ENCODE measurements at regions not wholly inside any gene's neighbourhood (a gene's known extent, or its start where the extent isn't known, plus 50 kb on each side); places are given as distances from the start of the nearest gene placed in this dataset.

DNA sequence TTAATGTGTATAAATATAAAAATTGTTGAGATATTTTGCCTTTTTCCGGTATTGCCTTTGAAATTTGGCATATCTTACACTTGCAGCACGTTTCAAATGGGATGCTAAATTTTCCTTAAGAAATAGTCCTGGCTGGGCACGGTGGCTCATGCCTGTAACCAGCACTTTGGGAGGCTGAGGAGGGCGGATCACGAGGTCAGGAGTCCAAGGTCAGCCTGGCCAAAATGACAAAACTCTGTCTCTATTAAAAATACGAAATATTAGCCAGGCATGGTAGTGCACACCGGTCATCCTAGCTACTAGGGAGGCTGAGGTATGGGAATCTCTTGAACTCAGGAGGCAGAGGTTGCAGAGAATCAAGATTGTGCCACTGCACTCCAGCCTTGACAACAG lies 220.2 kb downstream of the PTEN start:
- DNase-seq: no peak

DNA sequence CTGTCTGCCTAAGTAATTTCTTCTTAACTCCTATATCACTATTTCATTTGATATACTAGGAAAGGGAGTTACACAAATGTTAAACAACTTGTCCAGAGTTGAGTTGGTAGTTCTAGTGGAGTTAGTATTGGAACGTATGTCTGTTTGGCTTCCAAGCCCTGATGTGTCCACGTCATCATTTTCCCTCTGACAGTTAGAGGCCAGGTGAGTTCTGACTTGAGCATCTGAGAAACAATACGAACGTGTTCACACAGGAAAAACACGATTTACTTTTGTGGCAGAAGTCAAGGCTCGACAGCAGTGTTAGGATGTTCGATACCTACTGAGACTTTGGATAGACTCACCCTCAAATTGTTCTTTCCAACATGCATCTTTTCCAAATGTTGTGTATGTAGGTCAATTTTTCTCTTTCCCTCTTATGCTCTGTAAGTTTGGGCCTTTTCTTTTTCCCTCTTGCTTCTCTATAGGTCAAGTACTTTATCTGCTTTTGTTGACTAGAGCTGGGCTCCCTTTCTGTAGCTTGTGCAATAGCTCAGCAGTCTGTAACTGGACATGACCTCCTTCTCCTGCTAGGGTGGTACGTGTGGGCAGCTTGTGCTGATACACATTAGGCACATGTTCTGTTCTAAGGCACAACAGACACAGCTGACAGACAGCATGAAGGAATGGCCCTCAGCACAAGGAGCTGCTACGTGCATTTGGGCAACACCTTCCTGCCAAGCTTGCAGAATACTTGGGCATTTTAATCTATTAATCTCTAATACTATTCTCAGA lies 222.9 kb downstream of the PTEN start:
- DNase-seq: no peak

DNA sequence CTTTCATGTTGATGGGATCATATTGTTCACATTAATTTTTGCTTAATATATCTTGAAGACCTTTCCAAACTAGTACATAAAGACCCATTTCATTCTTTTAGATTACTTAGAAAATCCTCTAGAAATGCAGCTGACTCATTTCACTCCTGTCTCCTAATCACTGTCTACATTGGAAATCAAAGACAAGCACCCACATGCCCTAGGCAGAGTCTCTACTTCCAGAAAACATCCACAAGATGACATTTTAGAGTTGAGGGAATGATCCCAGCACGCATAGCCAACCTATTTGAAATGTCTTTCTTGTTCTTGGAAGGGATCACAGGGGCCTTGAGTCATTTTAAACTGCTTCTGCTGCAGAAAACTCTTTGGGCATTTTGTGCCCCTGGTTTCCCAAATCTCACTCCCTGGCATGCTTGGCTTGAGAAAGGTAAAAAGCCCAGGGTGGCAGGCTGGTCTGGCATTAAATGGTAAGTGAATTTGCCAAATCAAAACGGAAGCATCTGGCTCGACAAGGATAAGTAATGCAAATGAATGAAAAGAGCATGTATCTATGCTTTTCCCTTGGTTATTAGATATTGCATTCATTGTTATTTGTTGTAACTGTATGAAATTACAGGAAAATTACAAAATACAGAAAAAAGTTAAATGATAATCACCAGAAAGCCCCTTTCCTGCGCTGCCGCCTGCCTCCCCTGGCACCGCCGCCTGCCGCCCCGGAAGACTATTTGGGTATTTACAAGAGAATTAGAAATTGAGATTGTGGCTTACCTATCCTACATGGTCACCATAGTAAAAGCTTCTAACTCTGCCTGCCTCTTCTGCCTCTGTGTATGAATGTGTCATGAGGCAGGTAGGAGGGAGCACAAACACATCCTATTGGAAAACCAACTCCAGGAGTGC lies 225.3 kb downstream of the PTEN start:
- DNase-seq: peak in 1 of 2 experiments; percentile 64

DNA sequence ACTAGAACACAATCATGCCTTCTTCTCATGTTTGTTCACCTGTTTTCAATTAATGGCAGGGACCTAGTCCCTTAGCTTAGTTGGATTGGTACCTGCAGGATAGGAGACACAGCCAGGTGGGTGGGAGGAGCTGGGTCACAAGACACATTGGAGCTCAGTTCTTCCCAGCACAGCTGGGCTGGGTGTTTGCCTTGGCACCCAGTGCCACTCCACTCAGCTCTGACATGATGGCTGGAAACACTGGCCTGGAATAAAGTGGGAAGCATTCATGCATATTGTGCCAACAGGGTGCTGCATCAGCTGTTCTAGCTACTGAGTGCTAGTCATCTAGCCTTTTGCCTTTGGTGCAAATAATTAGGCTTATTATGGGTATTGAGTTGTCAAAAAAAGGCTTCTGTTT lies 226.1 kb downstream of the PTEN start:
- peak; percentile 4 to 82 for DNase-seq

DNA sequence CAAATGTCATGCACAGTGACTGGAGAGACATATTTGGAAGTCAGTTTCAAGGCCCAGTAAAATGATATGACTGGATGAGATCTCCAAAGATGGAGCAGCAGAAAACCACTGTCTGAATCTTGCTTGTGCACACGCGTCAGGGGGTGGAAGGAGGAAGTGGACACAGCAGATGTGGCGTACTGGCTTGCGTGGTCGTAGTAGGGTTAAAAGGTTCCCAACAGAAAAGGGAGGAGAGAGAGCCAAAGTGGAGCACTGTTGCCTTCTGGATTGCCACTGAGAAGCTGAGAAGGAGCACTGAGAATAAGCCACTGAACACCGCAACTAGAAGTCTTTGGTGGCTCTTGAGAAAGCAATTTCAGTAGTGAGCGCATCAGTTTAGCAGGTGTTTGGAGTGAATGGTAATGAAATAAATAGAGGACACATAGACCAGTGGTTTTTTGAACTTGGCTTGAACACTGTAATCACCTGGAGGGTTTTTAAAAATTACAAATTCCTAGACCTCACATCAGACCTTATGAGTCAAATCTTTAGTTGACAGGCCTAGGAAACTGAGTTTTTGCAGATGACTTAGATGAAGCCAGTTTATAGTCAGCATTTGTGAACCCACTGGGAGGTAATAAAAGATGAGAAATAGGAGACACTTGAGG lies 227.3 kb downstream of the PTEN start:
- DNase-seq: no peak

DNA sequence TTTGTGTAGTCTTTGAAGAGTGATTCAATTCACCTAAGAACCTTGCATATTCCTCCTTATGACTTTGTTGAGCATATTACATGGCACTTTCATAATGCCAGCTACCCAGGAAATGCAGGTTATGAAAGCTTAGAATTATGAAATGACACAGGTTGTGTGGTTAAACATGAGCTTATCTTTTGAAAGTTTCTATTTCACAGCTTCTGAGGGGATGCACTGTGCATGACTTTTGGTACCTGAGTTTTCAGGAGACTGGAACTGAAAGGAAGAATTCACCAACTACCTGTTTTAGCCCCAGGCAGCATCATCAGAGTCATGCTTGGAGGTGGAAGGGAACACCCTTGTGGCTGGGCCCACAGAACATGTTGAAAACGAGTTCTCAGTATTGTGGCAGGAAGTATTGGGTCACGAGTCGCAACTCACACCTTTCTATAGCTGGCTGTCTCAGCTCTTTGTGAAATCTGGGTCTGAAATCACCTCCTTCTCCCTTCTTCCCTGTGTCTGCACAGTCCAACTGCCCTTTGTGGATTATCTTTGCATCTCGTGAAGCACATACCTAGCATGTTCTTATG lies 228.2 kb downstream of the PTEN start:
- DNase-seq: no peak

DNA sequence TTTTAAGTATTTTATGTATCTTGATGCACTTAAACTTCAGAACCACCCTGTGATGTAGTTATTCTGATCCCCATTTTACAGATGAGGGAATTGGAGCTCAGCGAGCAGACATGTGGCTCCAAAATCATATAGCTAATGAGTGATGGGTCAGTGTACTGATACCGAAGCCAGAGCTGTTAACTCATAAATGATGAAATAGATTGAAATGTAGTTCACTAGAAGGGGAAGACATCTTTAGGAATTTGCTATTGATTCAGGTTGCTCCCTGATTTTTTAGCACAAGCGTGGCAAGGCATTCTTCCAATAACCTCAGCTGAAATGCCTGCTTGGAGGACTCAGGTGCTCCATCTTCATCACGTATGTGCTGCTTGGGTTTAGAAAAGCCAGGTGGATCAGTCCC lies 228.8 kb downstream of the PTEN start:
- DNase-seq: no peak

DNA sequence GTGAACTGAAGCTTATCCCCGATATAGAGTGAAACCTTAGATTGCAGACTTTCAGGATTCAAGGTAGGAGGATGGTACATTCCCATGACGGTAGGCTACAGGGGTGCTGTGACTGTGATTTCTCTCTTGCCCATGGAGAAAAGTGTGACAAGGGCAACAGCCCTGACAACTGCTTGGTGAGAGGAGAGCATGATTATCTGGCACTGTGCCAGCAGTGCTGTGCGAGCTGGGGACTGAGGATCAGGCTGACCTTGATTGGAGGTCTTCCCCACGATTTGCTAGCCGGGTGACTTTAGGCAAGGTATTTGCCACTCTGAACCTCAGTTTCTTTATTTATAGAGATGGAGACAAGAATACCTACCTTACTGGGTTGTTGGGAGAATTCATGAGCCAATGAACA lies 229.5 kb downstream of the PTEN start:
- peak in 1 of 2 experiments; percentile 20 for DNase-seq

DNA sequence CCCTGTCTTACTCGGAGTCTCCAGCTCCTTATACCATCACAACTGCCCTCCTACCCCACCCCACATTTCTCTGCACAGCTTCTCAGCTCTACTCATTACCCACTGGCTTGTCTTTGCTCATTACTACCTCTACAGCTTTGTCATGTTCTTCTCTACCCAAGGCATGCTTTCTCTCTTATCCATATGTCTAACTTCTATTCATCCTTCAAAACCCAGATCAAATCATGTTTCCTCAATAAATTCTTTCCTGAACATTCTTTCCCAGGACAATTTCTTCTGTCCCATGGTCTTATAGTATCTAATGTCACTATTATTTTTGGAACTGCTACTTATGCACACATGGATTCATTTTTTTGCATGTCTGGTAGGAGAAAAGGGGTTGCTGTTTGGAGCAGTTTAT lies 231.4 kb downstream of the PTEN start:
- no peak for DNase-seq

DNA sequence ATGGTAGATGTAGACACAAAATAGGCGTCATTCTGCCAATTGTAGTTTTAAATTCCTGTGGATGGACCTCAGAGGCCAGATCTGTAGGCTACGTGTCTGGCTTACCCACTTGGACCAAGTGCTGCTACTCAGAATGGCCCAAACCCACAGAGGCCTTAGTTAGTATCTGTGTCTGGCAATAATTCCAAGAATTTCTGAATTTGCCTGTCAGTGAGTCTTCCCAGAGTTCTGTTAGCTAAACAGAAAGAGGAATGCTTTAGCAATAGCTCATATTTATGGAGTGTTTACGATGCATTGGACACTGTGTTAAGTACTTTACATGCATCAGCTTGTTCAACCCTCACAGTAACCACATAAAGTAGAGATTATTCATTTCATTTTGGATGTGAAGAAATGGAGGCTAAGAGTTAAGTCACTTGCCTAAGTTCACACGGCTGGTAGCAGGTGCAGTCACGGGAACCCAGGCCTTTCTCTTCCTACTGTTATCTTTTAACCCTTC lies 231.8 kb downstream of the PTEN start:
- no peak for DNase-seq

DNA sequence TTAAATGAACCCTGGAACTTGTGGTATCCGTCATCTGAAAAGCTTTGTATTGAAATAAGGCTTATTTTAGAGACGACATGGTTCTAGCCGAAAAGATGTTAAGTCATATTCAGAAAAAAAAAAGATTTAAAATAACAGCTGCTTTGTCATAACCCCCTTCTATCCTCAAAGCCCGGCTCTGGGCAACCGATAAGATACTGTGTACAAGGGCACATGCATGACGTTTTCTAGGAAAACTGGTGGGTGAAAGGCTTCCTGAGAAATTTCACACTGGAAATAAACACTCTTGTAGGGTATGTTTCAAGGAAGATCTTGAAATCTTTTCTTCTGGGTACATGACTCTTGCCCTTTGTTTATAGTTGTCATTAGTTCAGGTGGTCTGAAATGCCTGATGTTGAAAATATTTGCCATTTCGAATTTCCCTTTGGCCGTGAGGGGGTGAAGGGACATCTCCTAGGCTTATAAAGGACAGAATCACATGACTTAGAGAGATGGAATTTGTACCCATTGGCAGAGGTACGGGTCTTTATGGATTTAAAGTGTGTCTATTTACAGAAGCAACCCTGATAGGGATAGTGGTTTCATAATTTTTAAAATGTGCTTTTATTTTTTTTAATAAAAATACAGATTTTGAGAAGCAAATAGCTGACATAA lies 232.5 kb downstream of the PTEN start:
- DNase-seq: no peak

DNA sequence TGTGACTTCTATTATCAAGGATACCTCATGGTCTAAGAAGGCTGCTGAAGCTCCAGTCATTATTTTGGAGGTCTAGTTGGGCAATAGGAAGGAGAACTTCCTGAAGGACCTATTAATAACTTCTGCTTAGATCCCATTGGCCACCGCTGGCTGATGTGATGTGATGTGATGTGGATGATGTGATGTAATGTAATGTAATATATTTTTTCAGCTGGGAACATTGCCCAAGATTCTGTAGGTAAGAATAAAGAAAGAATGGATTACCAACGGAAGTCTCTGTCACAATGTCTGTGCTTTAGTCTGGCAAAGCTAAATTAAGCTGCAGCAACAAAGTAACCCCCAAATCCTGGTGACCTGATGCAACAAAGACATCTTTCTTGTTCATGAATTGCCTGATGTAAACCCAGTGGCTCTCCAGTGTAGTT lies 233.7 kb downstream of the PTEN start:
- no peak for DNase-seq

DNA sequence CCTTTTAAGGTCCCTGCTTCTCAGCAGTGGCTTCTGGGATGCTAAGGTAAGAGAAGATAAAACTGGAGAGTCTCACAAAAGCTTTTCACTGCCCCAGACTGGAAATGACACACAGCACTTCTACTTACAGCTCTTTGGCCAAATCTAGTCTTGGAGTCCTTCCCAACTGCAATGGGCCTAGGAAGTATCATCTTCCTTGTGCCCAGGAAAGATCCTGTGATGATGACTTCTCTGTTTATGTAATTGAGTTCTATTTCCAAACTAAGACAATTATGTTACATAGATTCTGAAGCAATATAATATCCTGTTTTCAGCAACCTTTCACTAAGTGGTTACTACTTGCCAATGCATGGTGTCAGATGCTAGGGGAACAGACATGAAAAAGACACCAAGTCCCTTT lies 234.1 kb downstream of the PTEN start:
- DNase-seq: no peak

DNA sequence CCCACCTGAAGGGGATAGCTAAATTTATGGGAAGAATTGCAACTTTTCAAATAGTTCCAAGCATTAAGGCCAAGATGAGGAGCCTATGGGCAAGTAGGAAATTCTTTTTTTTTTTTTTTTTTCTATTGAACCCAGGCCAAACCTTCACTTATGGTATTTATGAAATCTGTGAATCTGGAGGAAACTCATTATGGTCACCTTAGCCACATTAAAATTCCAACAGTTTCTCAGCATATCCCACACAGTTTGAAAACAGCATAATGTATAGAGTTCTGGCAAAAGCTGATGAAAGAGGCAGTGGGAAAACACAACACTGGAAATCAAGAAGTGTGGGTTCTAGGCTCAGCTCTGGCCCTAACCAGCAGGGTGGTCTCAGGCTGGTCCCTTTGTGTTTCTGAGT lies 236.9 kb downstream of the PTEN start:
- no peak for DNase-seq

DNA sequence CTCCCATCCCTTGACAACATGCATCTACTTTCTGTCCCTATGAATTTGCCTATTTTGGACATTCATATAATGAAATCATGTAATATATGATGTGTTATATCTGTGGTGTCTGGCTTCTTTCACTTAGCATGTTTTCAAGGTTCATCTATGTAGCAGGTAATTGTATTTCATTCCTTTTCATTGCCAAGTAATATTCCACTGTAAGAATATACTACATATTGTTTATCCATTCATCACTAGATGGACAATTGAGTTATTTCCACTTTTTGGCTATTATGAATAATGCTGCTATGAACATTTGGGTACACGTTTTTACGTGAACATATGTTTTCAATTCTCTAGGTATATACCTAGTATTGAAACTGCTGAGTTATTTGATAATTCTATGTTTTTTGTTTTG lies 238.2 kb downstream of the PTEN start:
- DNase-seq: no peak

DNA sequence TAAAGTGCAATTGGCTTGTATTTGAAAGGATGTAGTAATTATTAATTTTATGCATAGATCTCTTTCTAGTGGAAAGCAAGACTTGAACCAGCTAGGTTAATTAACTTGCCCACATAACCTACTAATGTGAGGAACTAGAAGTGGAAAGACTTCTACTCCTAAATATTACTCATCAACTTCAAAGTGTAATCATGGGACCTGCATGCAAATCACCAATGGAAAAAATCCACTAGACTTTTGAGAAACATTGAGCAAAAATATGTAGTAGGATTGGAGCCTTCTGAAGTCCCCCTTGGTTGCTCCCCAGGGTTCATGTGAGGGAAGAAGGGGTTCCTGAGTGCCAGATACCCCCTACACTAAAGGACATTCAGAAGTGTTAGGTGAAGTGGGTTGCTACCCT lies 240.2 kb downstream of the PTEN start:
- no peak for DNase-seq

DNA sequence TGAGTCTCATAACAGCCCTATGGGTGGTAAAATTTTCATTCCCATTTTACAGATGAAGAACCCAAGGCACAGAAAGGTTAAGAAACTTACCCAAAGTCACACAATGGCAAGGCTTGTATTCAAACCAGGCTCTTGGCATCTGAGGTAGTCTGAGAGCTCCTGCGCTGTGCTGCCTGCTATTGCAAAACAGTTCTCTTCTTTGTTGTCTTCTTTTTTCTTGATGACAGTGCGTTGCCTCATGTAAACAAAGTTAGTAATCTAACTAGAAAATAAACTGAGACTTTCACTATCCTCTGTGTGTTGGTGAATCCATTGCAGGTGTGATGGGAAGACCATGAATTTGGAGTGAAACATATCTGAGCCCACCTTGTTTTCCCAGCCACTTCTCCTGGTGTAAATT lies 240.8 kb downstream of the PTEN start:
- DNase-seq: no peak

DNA sequence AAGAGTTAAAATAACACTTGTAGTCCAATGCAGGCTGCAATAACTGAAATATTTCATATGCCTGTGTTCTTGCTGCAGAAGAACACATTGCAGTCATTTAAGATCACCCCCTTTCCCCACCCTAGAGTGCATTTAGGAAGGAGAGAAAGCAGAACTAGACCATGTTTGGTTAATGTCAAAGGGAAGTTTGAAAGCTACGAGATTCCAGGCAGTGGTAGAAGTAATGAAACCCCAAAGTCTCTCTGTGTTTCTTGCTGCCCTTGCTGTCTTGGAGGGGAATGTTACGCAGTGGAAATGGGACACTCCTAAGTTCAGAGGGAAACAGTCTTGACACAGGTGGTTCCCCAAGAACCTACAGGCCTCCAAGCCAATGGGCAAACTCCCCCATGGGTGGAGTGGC lies 242.9 kb downstream of the PTEN start:
- DNase-seq: no peak

DNA sequence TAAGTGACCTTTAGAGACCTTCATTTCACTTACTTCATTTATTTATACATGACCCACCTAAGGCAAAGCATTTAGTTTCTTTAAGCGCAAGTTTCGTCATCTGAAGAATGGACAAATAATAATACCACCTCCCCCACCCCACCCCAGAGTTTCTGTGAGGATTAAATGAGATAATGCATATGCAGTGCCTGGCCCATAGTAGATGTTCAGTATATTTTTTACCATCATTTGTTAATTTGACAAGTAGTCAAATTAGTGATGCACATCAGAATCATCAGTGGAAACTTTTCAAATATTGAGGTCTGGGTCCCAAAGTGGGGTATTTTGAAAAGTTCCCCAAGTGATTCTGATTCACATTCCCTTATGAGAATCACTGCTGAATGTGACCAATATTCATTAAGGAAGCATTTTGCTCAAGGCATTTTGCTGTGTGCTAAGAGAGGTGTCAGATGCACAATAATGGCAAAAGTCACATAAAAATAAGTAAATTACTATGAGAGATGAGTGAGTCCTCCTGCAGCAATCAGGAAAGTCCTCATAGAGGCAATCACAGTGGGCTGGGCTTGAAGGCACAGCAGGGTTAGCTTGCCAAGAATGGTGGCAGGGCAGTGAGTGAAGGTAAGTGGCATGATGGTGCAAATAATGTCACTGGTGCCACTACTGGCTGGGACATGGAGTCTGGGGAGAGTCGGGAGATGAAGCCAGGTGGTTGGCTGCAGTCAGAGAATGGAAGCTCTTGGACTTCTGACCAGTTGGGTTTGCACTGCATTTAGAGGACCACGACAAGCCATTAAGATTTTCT lies 244.1 kb downstream of the PTEN start:
- no peak for DNase-seq

DNA sequence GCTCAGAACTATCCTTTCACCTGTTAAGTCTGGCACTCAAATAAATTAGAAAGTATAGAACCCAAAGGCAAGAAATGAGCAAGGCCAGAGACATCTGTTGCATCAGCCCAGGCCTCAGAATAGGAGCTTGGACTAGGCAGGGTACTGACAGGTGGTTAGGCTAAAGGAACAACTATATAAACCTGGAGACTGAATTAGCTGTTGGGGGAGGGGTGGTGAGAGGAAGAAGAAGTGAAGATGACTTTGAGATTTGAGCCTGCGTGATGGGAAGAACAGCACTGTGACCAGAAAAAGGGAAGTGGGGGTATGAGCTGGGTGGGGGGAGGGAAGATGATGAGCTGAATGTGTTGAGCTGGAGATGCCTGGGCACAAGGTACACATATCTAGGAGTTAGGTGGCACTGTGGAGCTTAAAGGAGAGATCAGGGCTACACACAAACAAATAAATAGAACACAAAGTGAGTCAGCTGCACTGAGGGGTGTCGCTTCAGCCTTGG lies 244.7 kb downstream of the PTEN start:
- no peak for DNase-seq

DNA sequence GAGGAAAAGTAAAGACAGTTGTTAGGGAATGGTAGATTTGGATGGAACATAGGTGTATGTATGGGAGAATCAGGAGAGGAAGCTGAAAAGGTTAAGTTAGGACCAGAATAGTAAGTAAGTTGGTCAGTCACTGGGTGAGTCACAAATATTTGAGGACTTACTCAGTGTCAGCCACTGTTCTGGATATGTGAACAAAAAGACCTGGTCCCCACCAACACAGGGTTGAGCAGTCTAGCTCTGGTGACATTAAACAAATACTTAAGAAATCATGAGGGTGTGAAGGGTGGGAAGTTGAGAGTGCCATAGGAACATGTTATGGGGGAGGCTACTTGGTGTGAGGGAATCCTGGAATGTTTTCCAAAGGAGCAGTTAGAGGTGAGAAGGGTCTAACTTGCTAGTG lies 246.9 kb downstream of the PTEN start:
- no peak for DNase-seq

DNA sequence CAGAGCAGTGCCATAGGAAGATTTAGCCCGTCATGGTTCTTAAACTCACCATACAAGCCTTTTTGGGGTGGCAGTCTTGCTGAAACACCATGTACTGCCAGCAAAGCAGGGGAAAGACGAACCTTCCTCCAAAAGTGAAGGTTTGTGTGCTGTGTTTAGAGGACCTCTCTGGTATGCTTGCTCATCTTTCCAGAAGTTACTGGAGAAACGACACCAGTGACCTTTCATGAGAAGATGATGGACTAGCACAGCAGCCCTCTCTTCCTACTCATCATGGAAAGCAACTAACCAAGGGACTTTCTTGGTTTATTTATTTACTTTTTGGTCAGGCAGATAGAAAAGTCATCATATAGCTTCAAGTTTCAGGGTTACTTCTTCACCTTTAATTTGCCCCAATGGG lies 247.4 kb downstream of the PTEN start:
- DNase-seq: no peak

All from NCI-H446 (cell line).